Suprapubic skin (tissue), 4 donors: ENCODE measurements at regions not wholly inside any gene's neighbourhood (a gene's known extent, or its start where the extent isn't known, plus 50 kb on each side); places are given as distances from the start of the nearest gene placed in this dataset.
"Not testable (repeated sequence)": the region's sequence is repeated elsewhere in the genome, so short reads cannot be mapped to it uniquely, and the experiment has no call there.

Experiments
- DNase-seq, 2 donors: peaks; one replicate each; pipeline ENCODE4 v3.0.0-alpha.2; 2019; ENCODE audit warnings: low spot score in 2 of 2
- H3K27ac ChIP-seq: fragments of 200-600 bp; sonication (generic); one replicate; pipeline ENCODE4 v1.5.1; 2019
- H3K27me3 ChIP-seq: fragments of 200-600 bp; sonication (generic); one replicate; pipeline ENCODE4 v1.5.1; 2019
- H3K36me3 ChIP-seq: fragments of 200-600 bp; sonication (generic); one replicate; pipeline ENCODE4 v1.5.1; 2019
- H3K4me1 ChIP-seq: fragments of 200-600 bp; sonication (generic); one replicate; pipeline ENCODE4 v1.5.1; 2019
- H3K4me3 ChIP-seq: fragments of 200-600 bp; sonication (generic); one replicate; pipeline ENCODE4 v1.5.1; 2019; ENCODE audit warnings: mild to moderate bottlenecking
- H3K9me3 ChIP-seq: fragments of 200-600 bp; sonication (generic); one replicate; pipeline ENCODE4 v1.5.1; 2019
- CTCF ChIP-seq, 2 donors: fragments of 200-600 bp in 1 of 2; fragments of 450-650 bp in 1 of 2; sonication (generic) in 1 of 2; IDR thresholded peaks; one replicate each; pipeline ENCODE4 v1.5.1; 2016 to 2019; ENCODE audit warnings: antibody characterized with exemption in 2 of 2, mild to moderate bottlenecking in 1 of 2, moderate library complexity in 1 of 2
- EP300 ChIP-seq: sonication (generic); formaldehyde crosslinking; IDR thresholded peaks from one replicate; pipeline ENCODE4 v1.6.1; 2017; ENCODE audit warnings: antibody characterized with exemption
- POLR2A ChIP-seq, 2 donors: fragments of 450-650 bp; IDR thresholded peaks; one replicate each; pipeline ENCODE4 v1.6.1; 2017; ENCODE audit warnings: antibody characterized with exemption in 2 of 2, mild to moderate bottlenecking in 2 of 2, moderate library complexity in 2 of 2
- POLR2AphosphoS5 ChIP-seq, 3 donors: sonication (generic); formaldehyde crosslinking; IDR thresholded peaks; one replicate each; pipeline ENCODE4 v1.6.1; 2017; ENCODE audit warnings: antibody characterized with exemption in 3 of 3
- WGBS: methylation state at CpG from one replicate; pipeline ENCODE4 v1.1.5; 2018; 5-methylcytosine and 5-hydroxymethylcytosine counted together

GRCh38 chr16:51839727-51840462 lies 688.8 kb upstream of the SALL1 start:
- H3K4me1 ChIP-seq, result no peaks in the 10 kb centered on the region
- WGBS, result 41% methylated on average over 1 of the region's 1 CpG
- H3K9me3 ChIP-seq, result no peaks in the 10 kb centered on the region
- H3K4me3 ChIP-seq, result no peak overlapping the region
- H3K27me3 ChIP-seq, result no peaks in the 10 kb centered on the region
- H3K27ac ChIP-seq, result no peak overlapping the region
- no peak for TF ChIP-seq EP300
- no peak for TF ChIP-seq POLR2A (IDR thresholded peaks at IDR 0.05)
- no peak for TF ChIP-seq POLR2AphosphoS5 (IDR thresholded peaks at IDR 0.05)
- TF ChIP-seq CTCF (IDR thresholded peaks at IDR 0.05), result no peak
- DNase-seq, result no peak
- no peaks in the 10 kb centered on the region for H3K36me3 ChIP-seq

GRCh38 chr16:51834794-51835193 lies 683.7 kb upstream of the SALL1 start:
- no peak overlapping the region for H3K27ac ChIP-seq
- 80% methylated on average over 3 of the region's 3 CpGs for WGBS
- DNase-seq, result no peak
- TF ChIP-seq POLR2AphosphoS5 (IDR thresholded peaks at IDR 0.05), result no peak
- no peak for TF ChIP-seq CTCF (IDR thresholded peaks at IDR 0.05)
- TF ChIP-seq EP300, result no peak
- no peak for TF ChIP-seq POLR2A (IDR thresholded peaks at IDR 0.05)
- no peaks in the 10 kb centered on the region for H3K36me3 ChIP-seq
- H3K4me3 ChIP-seq, result no peak overlapping the region
- H3K4me1 ChIP-seq, result no peaks in the 10 kb centered on the region
- no peaks in the 10 kb centered on the region for H3K9me3 ChIP-seq
- no peaks in the 10 kb centered on the region for H3K27me3 ChIP-seq

GRCh38 chr16:51834133-51834532 lies 683.1 kb upstream of the SALL1 start:
- Histone ChIP-seq H3K4me3 (no peak overlapping the region), H3K36me3 (no peaks in the 10 kb centered on the region), H3K27ac (no peak overlapping the region), H3K27me3 (no peaks in the 10 kb centered on the region), H3K9me3 (no peaks in the 10 kb centered on the region), H3K4me1 (no peaks in the 10 kb centered on the region)
- 71% methylated on average over 10 of the region's 10 CpGs for WGBS
- TF ChIP-seq CTCF (IDR thresholded peaks at IDR 0.05) (no peak), POLR2AphosphoS5 (IDR thresholded peaks at IDR 0.05) (no peak), POLR2A (IDR thresholded peaks at IDR 0.05) (no peak), EP300 (no peak)
- no peak for DNase-seq

GRCh38 chr16:51831595-51832367 lies 680.7 kb upstream of the SALL1 start:
- 84% methylated on average over 6 of the region's 6 CpGs for WGBS
- no peak for TF ChIP-seq EP300
- TF ChIP-seq POLR2AphosphoS5 (IDR thresholded peaks at IDR 0.05), result no peak
- no peak for TF ChIP-seq POLR2A (IDR thresholded peaks at IDR 0.05)
- TF ChIP-seq CTCF (IDR thresholded peaks at IDR 0.05), result no peak

GRCh38 chr16:51831034-51831433 lies 680.0 kb upstream of the SALL1 start:
- WGBS, result 88% methylated on average over 6 of the region's 6 CpGs
- not testable (repeated sequence) for H3K27me3 ChIP-seq, H3K4me3 ChIP-seq, H3K9me3 ChIP-seq, H3K27ac ChIP-seq, DNase-seq, H3K4me1 ChIP-seq, H3K36me3 ChIP-seq

More at GRCh38 chr16:51831595-51832367, 680.7 kb upstream of the SALL1 start:
- Histone ChIP-seq H3K27ac (no peak overlapping the region), H3K36me3 (no peaks in the 10 kb centered on the region), H3K9me3 (no peaks in the 10 kb centered on the region), H3K27me3 (no peaks in the 10 kb centered on the region), H3K4me1 (no peaks in the 10 kb centered on the region), H3K4me3 (no peak overlapping the region)
- DNase-seq, result no peak
